ENCODE measurements at regions not wholly inside any gene's neighbourhood (a gene's known extent, or its start where the extent isn't known, plus 50 kb on each side); places are given as distances from the start of the nearest gene placed in this dataset.
"Not testable (repeated sequence)": the region's sequence is repeated elsewhere in the genome, so short reads cannot be mapped to it uniquely, and the experiment has no call there.

GRCh38 chr9:26125693-26126092, 447.4 kb upstream of the TUSC1 start:
- CTCF ChIA-PET: no interaction called here
- POLR2A ChIA-PET: no interaction called here
- TF ChIP-seq CTCF (IDR thresholded peaks at IDR 0.05; ENCODE audit: low read depth, low read length): no peak
- Histone ChIP-seq H3K27ac (ENCODE audit: low read depth, low read length) (no peak overlapping the region), H3K27me3 (ENCODE audit: control insufficient read depth, insufficient read depth, low read length) (no peaks in the 10 kb centered on the region), H3K4me3 (ENCODE audit: low read depth, low read length) (no peak overlapping the region), H3K9me3 (ENCODE audit: control insufficient read depth, insufficient read depth, low read length) (no peaks in the 10 kb centered on the region)
- DNase-seq (ENCODE audit: low read depth, low spot score): no peak

DNA sequence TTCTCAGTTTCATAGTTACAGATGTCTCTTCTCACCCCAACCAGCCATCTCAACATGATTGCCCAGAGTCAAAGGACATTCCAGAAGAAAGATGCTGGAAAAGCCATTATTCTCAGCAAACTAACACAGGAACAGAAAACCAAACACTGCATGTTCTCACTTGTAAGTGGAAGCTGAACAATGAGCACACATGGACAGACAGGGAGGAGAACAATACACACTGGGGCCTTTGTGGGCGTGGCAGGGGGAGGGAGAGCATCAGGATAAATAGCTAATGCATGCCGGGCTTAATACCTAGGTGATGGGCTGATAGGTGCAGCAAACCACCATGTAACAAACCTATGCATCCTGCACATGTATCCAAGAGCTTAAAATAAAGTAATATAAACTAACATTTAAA, 437.8 kb upstream of the TUSC1 start:
- DNase-seq (ENCODE audit: low read depth, low spot score); CTCF ChIA-PET; H3K9me3 ChIP-seq (ENCODE audit: control insufficient read depth, insufficient read depth, low read length); POLR2A ChIA-PET; H3K4me3 ChIP-seq (ENCODE audit: low read depth, low read length); H3K27ac ChIP-seq (ENCODE audit: low read depth, low read length); H3K27me3 ChIP-seq (ENCODE audit: control insufficient read depth, insufficient read depth, low read length): not testable (repeated sequence)

GRCh38 chr9:26112724-26113123, 434.5 kb upstream of the TUSC1 start:
- H3K27me3 ChIP-seq (ENCODE audit: control insufficient read depth, insufficient read depth, low read length): no peaks in the 10 kb centered on the region
- no peak for TF ChIP-seq CTCF (IDR thresholded peaks at IDR 0.05; ENCODE audit: low read depth, low read length)
- no peak overlapping the region for H3K27ac ChIP-seq (ENCODE audit: low read depth, low read length)
- DNase-seq (ENCODE audit: low read depth, low spot score): no peak
- H3K4me3 ChIP-seq (ENCODE audit: low read depth, low read length): no peak overlapping the region
- H3K9me3 ChIP-seq (ENCODE audit: control insufficient read depth, insufficient read depth, low read length): no peaks in the 10 kb centered on the region
- ChIA-PET CTCF (interaction anchor here (2.4 kb wide), 1 partner anchor 213 kb away, joined by 10 read pairs; no protein-coding TSS in a partner anchor), POLR2A (no interaction called here)

- no peak for TF ChIP-seq CTCF (IDR thresholded peaks at IDR 0.05; ENCODE audit: low read depth, low read length)
- Histone ChIP-seq H3K9me3 (ENCODE audit: control insufficient read depth, insufficient read depth, low read length) (no peaks in the 10 kb centered on the region), H3K4me3 (ENCODE audit: low read depth, low read length) (no peak overlapping the region), H3K27me3 (ENCODE audit: control insufficient read depth, insufficient read depth, low read length) (no peaks in the 10 kb centered on the region), H3K27ac (ENCODE audit: low read depth, low read length) (no peak overlapping the region)
- POLR2A ChIA-PET: no interaction called here
- DNase-seq (ENCODE audit: low read depth, low spot score): no peak
- CTCF ChIA-PET: interaction anchor here (0.9 to 1.3 kb wide), 2 partner anchors 27 to 239 kb away, joined by 3 read pairs; no protein-coding TSS in a partner anchor
These were observed 408.2 kb upstream of the TUSC1 start for GRCh38 chr9:26086396-26086795.

- no peak overlapping the region for H3K4me3 ChIP-seq (ENCODE audit: low read depth, low read length)
- H3K27ac ChIP-seq (ENCODE audit: low read depth, low read length): no peak overlapping the region
- ChIA-PET CTCF (no interaction called here), POLR2A (no interaction called here)
- peaks cover 5% of the 10 kb centered on the region; the same call in 1 of the 2 replicates for H3K9me3 ChIP-seq (ENCODE audit: control insufficient read depth, insufficient read depth, low read length)
- TF ChIP-seq CTCF (IDR thresholded peaks at IDR 0.05; ENCODE audit: low read depth, low read length): no peak
- H3K27me3 ChIP-seq (ENCODE audit: control insufficient read depth, insufficient read depth, low read length): no peaks in the 10 kb centered on the region
- no peak for DNase-seq (ENCODE audit: low read depth, low spot score)
These were observed 403.6 kb upstream of the TUSC1 start for GRCh38 chr9:26081847-26082246.

DNA sequence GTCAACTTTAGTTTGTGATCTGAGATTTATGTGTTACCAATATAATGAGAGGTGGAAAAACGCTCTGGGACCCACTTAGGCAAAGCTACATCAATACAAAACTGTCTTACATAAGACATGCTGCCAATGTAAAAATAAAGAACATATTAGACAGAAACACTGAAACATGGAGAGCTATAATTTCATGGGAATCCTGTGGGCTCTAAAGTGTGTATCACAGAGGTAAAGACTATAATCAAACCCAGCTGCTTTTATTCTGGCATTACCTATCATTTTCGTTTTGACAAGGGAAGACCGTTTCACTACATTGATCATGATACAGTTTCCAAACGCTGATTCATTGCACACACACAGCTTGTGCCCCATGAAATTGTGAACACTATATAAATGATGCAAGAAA, 400.5 kb upstream of the TUSC1 start:
- ChIA-PET CTCF (no interaction called here), POLR2A (no interaction called here)
- no peak overlapping the region for H3K4me3 ChIP-seq (ENCODE audit: low read depth, low read length)
- no peak for TF ChIP-seq CTCF (IDR thresholded peaks at IDR 0.05; ENCODE audit: low read depth, low read length)
- H3K27ac ChIP-seq (ENCODE audit: low read depth, low read length): no peak overlapping the region
- no peak for DNase-seq (ENCODE audit: low read depth, low spot score)
- H3K27me3 ChIP-seq (ENCODE audit: control insufficient read depth, insufficient read depth, low read length): no peaks in the 10 kb centered on the region
- peaks cover 5% of the 10 kb centered on the region; the same call in 1 of the 2 replicates for H3K9me3 ChIP-seq (ENCODE audit: control insufficient read depth, insufficient read depth, low read length)

All from AG04450 (cell line).